ENCODE measurements at regions not wholly inside any gene's neighbourhood (a gene's known extent, or its start where the extent isn't known, plus 50 kb on each side); places are given as distances from the start of the nearest gene placed in this dataset.
"Not testable (repeated sequence)": the region's sequence is repeated elsewhere in the genome, so short reads cannot be mapped to it uniquely, and the experiment has no call there.

DNA sequence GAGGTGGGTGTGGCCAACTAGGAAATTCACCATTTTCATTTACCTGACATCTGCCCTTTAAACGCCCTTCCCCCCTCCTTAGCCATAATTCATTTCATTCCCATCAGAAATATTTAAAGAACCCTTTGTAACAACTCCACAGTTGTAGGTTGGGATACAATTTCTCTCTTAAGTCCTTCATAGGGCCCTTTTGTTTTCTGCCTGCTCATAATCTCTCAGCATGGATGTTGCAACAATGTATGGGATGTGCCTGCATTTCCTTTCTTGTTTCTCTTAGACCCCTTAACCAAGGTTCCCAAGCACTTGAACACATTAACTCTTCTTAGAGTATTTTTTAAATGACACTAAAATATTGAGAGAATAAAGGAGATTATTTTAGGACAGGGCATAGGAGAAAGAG lies 51.7 kb upstream of the MYO10 start:
- H3K36me3 ChIP-seq (ENCODE audit: control insufficient read depth, insufficient read depth, low read length), result no peaks in the 10 kb centered on the region
- no peaks in the 10 kb centered on the region for H3K27me3 ChIP-seq (ENCODE audit: control insufficient read depth, insufficient read depth, low read length)
- H3K27ac ChIP-seq (ENCODE audit: low read length), result no peak overlapping the region
- no peaks in the 10 kb centered on the region; the same call in 1 of the 2 replicates for H3K9me3 ChIP-seq (ENCODE audit: control insufficient read depth, insufficient read depth, low read length)
- WGBS (ENCODE audit: insufficient coverage, insufficient read length), result no CpG with 5 or more reads among the region's 1 CpG
- no peak overlapping the region for H3K4me3 ChIP-seq (ENCODE audit: low read length)
- no peak for DNase-seq (ENCODE audit: low read depth, low spot score)
- peaks cover 2% of the 10 kb centered on the region for H3K4me1 ChIP-seq (ENCODE audit: control insufficient read depth, insufficient read depth, low read length)

- not testable (repeated sequence) for H3K36me3 ChIP-seq (ENCODE audit: control insufficient read depth, insufficient read depth, low read length); H3K9me3 ChIP-seq (ENCODE audit: control insufficient read depth, insufficient read depth, low read length); H3K27me3 ChIP-seq (ENCODE audit: control insufficient read depth, insufficient read depth, low read length); H3K4me3 ChIP-seq (ENCODE audit: low read length); H3K4me1 ChIP-seq (ENCODE audit: control insufficient read depth, insufficient read depth, low read length); H3K27ac ChIP-seq (ENCODE audit: low read length); DNase-seq (ENCODE audit: low read depth, low spot score)
- no CpG with 5 or more reads among the region's 43 CpGs for WGBS (ENCODE audit: insufficient coverage, insufficient read length)
Measured at GRCh38 chr5:16990817-16991520, 54.9 kb upstream of the MYO10 start.

GRCh38 chr5:16992006-16992405 lies 55.9 kb upstream of the MYO10 start:
- Histone ChIP-seq H3K27ac (ENCODE audit: low read length) (no peak overlapping the region), H3K4me3 (ENCODE audit: low read length) (no peak overlapping the region)

DNA sequence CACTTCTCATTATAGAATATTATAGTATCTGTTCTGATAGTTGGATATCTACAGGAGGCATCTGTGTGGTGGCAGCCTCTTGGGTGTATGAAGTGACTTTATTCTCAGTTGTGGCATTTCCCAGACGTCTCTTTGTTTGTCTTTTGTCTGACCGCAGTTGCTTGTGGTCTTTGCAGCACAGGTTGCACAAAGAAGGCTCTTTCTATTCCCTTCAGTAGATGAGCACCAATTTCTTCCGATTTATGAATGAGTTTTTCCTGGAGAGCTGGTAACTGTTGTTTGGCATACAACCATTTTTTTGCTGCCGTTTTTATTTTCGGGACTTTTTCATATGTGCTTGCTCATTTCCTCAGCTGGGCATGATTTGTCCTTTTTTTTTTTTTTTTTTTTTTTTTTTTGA lies 56.4 kb upstream of the MYO10 start:
- no peak overlapping the region for H3K4me3 ChIP-seq (ENCODE audit: low read length)
- no peak for DNase-seq (ENCODE audit: low read depth, low spot score)

More at GRCh38 chr5:16992006-16992405, 55.9 kb upstream of the MYO10 start:
- Histone ChIP-seq H3K36me3 (ENCODE audit: control insufficient read depth, insufficient read depth, low read length) (no peaks in the 10 kb centered on the region), H3K9me3 (ENCODE audit: control insufficient read depth, insufficient read depth, low read length) (no peaks in the 10 kb centered on the region; the same call in 1 of the 2 replicates), H3K27me3 (ENCODE audit: control insufficient read depth, insufficient read depth, low read length) (no peaks in the 10 kb centered on the region), H3K4me1 (ENCODE audit: control insufficient read depth, insufficient read depth, low read length) (no peaks in the 10 kb centered on the region; the same call in 1 of the 2 replicates)
- DNase-seq (ENCODE audit: low read depth, low spot score), result no peak
- WGBS (ENCODE audit: insufficient coverage, insufficient read length), result no CpG with 5 or more reads among the region's 2 CpGs

DNA sequence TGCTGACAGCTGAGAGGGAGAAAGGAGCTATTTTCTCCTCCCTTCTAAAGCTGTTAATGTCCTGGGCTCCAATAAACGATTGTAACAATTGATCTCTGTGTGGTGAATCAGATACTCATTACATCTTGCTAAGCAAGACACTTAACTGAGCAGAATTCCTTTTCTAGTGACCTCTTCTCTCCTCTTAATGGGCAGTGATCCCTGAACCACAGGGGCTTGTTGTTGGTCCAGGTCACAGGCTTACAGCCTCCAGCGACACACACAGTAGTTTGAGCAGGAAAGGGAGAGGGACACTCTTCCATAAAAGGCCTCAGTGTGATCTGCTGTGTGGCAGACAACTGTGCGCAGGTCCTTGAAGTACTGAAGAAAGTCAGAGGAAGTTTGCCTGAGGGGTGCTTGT lies 58.5 kb upstream of the MYO10 start:
- Histone ChIP-seq H3K27ac (ENCODE audit: low read length) (no peak overlapping the region), H3K9me3 (ENCODE audit: control insufficient read depth, insufficient read depth, low read length) (no peaks in the 10 kb centered on the region), H3K36me3 (ENCODE audit: control insufficient read depth, insufficient read depth, low read length) (no peaks in the 10 kb centered on the region), H3K4me1 (ENCODE audit: control insufficient read depth, insufficient read depth, low read length) (no peaks in the 10 kb centered on the region), H3K27me3 (ENCODE audit: control insufficient read depth, insufficient read depth, low read length) (no peaks in the 10 kb centered on the region), H3K4me3 (ENCODE audit: low read length) (no peak overlapping the region)
- DNase-seq (ENCODE audit: low read depth, low spot score), result peak; percentile 1
- no CpG with 5 or more reads among the region's 3 CpGs for WGBS (ENCODE audit: insufficient coverage, insufficient read length)

More for the DNA sequence above, 56.4 kb upstream of the MYO10 start:
- WGBS (ENCODE audit: insufficient coverage, insufficient read length), result no CpG with 5 or more reads among the region's 5 CpGs
- H3K9me3 ChIP-seq (ENCODE audit: control insufficient read depth, insufficient read depth, low read length), result no peaks in the 10 kb centered on the region; the same call in 1 of the 2 replicates
- no peaks in the 10 kb centered on the region for H3K36me3 ChIP-seq (ENCODE audit: control insufficient read depth, insufficient read depth, low read length)
- H3K4me1 ChIP-seq (ENCODE audit: control insufficient read depth, insufficient read depth, low read length), result no peaks in the 10 kb centered on the region
- no peaks in the 10 kb centered on the region for H3K27me3 ChIP-seq (ENCODE audit: control insufficient read depth, insufficient read depth, low read length)
- no peak overlapping the region for H3K27ac ChIP-seq (ENCODE audit: low read length)

DNA sequence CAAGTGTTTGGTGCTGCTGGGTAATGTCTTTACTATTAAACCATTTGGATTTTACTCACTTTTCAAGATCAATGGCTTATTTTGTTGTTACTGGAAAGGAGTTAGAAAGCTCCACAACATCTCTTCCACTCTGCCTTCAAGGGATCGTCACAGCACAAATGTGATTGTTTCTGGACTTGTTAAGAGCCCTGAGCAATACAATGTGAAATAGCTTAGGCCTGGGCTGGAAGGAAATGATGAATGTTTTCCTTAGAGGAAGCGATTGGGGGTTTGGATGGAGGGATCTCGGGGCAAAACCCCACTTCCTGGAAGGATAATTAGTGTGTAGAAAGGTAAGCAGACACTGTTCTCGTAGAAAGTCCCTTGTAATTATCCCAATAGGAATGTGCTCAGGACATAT lies 59.3 kb upstream of the MYO10 start:
- no peaks in the 10 kb centered on the region for H3K27me3 ChIP-seq (ENCODE audit: control insufficient read depth, insufficient read depth, low read length)
- H3K27ac ChIP-seq (ENCODE audit: low read length), result no peak overlapping the region
- H3K36me3 ChIP-seq (ENCODE audit: control insufficient read depth, insufficient read depth, low read length), result no peaks in the 10 kb centered on the region
- H3K9me3 ChIP-seq (ENCODE audit: control insufficient read depth, insufficient read depth, low read length), result no peaks in the 10 kb centered on the region
- no peak overlapping the region for H3K4me3 ChIP-seq (ENCODE audit: low read length)
- WGBS (ENCODE audit: insufficient coverage, insufficient read length), result no CpG with 5 or more reads among the region's 4 CpGs
- DNase-seq (ENCODE audit: low read depth, low spot score), result no peak
- H3K4me1 ChIP-seq (ENCODE audit: control insufficient read depth, insufficient read depth, low read length), result no peaks in the 10 kb centered on the region

DNA sequence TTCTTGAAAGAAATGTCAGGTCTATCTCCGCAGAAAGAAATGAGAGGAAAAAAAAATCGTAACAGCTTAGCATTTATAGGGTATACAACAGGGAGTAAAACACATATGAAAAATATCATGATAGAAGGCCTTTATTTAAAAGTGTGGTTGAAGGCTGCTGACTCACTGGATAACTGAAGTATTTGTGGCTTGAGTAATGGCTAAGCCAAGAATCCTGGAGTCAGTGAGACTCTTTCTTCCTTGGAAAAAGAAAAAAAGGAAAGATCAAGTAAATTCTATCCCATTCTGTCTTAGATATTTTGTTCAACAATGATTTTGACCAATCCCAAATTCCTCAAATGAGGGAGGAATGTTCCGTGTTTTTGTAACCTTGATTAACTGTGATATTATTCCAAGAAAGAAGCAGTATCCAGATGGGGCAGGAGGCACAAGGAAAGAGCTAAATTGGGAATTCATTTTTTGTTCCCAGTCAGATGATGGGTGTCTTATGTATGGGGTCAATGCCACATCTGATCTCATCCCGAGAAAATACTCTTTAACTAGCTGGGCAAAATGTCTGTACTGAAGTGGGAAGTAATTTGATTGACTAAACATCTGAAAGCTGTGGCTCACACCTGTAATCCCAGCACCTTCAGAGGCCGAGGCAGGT lies 64.3 kb upstream of the MYO10 start:
- no CpG with 5 or more reads among the region's 5 CpGs for WGBS (ENCODE audit: insufficient coverage, insufficient read length)
- H3K4me1 ChIP-seq (ENCODE audit: control insufficient read depth, insufficient read depth, low read length), result no peaks in the 10 kb centered on the region
- DNase-seq (ENCODE audit: low read depth, low spot score), result no peak
- no peaks in the 10 kb centered on the region for H3K27me3 ChIP-seq (ENCODE audit: control insufficient read depth, insufficient read depth, low read length)
- no peaks in the 10 kb centered on the region for H3K9me3 ChIP-seq (ENCODE audit: control insufficient read depth, insufficient read depth, low read length)
- no peak overlapping the region for H3K4me3 ChIP-seq (ENCODE audit: low read length)
- no peaks in the 10 kb centered on the region for H3K36me3 ChIP-seq (ENCODE audit: control insufficient read depth, insufficient read depth, low read length)
- H3K27ac ChIP-seq (ENCODE audit: low read length), result no peak overlapping the region

GRCh38 chr5:17001428-17001827 lies 65.3 kb upstream of the MYO10 start:
- no peak for DNase-seq (ENCODE audit: low read depth, low spot score)
- Histone ChIP-seq H3K27me3 (ENCODE audit: control insufficient read depth, insufficient read depth, low read length) (no peaks in the 10 kb centered on the region), H3K4me1 (ENCODE audit: control insufficient read depth, insufficient read depth, low read length) (no peaks in the 10 kb centered on the region), H3K9me3 (ENCODE audit: control insufficient read depth, insufficient read depth, low read length) (no peaks in the 10 kb centered on the region), H3K36me3 (ENCODE audit: control insufficient read depth, insufficient read depth, low read length) (no peaks in the 10 kb centered on the region), H3K4me3 (ENCODE audit: low read length) (no peak overlapping the region), H3K27ac (ENCODE audit: low read length) (no peak overlapping the region)
- WGBS (ENCODE audit: insufficient coverage, insufficient read length), result no CpG with 5 or more reads among the region's 3 CpGs

GRCh38 chr5:17004441-17005106 lies 68.5 kb upstream of the MYO10 start:
- WGBS (ENCODE audit: insufficient coverage, insufficient read length), result no CpG with 5 or more reads among the region's 13 CpGs
- no peak overlapping the region for H3K4me3 ChIP-seq (ENCODE audit: low read length)
- no peak for DNase-seq (ENCODE audit: low read depth, low spot score)

DNA sequence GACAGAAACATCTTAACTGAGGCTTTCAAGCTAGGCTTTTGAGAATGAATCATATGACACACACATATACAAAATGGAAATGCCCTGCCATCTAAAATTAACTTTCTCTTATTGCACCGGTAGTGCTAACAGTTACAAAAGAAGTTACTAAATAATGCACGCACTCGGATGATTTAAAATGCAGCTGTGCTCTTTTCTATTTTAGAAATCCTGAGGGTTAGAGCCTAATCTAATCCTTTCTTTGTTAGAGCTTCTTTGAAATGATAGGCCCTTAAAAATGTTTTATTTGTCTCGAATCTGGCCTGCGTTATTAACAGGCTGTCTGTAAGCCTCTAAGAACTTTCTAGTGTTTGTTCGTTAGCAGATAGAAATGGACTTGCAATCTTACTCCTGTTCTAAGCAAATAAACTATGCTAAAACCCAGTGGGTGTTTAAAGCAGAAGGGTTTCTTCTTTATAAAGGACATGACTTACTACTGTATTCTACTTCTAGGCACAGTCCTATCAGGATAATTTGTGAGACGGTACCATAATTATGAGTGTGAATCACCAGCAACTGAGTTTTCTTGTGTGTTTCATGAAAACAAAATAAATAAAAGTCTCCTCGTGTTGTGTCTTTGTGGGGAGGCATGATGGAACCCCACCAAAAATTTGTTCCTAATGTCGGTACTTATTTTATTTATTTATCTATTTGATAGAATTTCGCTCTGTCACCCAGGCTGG lies 69.2 kb upstream of the MYO10 start:
- Histone ChIP-seq H3K27me3 (ENCODE audit: control insufficient read depth, insufficient read depth, low read length) (no peaks in the 10 kb centered on the region), H3K4me3 (ENCODE audit: low read length) (no peak overlapping the region), H3K4me1 (ENCODE audit: control insufficient read depth, insufficient read depth, low read length) (no peaks in the 10 kb centered on the region), H3K36me3 (ENCODE audit: control insufficient read depth, insufficient read depth, low read length) (no peaks in the 10 kb centered on the region), H3K27ac (ENCODE audit: low read length) (no peak overlapping the region), H3K9me3 (ENCODE audit: control insufficient read depth, insufficient read depth, low read length) (no peaks in the 10 kb centered on the region)
- DNase-seq (ENCODE audit: low read depth, low spot score), result no peak
- WGBS (ENCODE audit: insufficient coverage, insufficient read length), result no CpG with 5 or more reads among the region's 10 CpGs

More at GRCh38 chr5:17004441-17005106, 68.5 kb upstream of the MYO10 start:
- no peaks in the 10 kb centered on the region for H3K9me3 ChIP-seq (ENCODE audit: control insufficient read depth, insufficient read depth, low read length)
- H3K4me1 ChIP-seq (ENCODE audit: control insufficient read depth, insufficient read depth, low read length), result no peaks in the 10 kb centered on the region
- H3K36me3 ChIP-seq (ENCODE audit: control insufficient read depth, insufficient read depth, low read length), result no peaks in the 10 kb centered on the region
- H3K27me3 ChIP-seq (ENCODE audit: control insufficient read depth, insufficient read depth, low read length), result no peaks in the 10 kb centered on the region
- H3K27ac ChIP-seq (ENCODE audit: low read length), result no peak overlapping the region

Measured in iPS DF 6.9 (cell line).